Neural progenitor cell (in vitro differentiated cells): ENCODE measurements at regions not wholly inside any gene's neighbourhood (a gene's known extent, or its start where the extent isn't known, plus 50 kb on each side); places are given as distances from the start of the nearest gene placed in this dataset.

Experiments
- CTCF ChIP-seq: fragments of 200-600 bp; sonication (generic); IDR thresholded peaks from 2 replicates; pipeline ENCODE4 v1.5.1; 2017; ENCODE audit warnings: antibody characterized with exemption, mild to moderate bottlenecking
- EZH2phosphoT487 ChIP-seq: fragments of 200-600 bp; sonication (generic); IDR thresholded peaks from 2 replicates; pipeline ENCODE4 v1.6.1; 2017; ENCODE audit warnings: antibody characterized with exemption

GRCh38 chr4:188993871-188994270 is 854.6 kb downstream of the TRIML1 start:
- TF ChIP-seq CTCF (no peak), EZH2phosphoT487 (no peak)
